Activated CD4-positive, alpha-beta T cell treated with anti-CD3 and anti-CD28 coated beads, Interleukin-2, amount 10 ng/mL, durations not matched to agents 7 days and 5 days (primary cell): ENCODE measurements at regions not wholly inside any gene's neighbourhood (a gene's known extent, or its start where the extent isn't known, plus 50 kb on each side); places are given as distances from the start of the nearest gene placed in this dataset.
"Not testable (repeated sequence)": the region's sequence is repeated elsewhere in the genome, so short reads cannot be mapped to it uniquely, and the experiment has no call there.

Experiments
- CTCF ChIA-PET: fragments of 350-600 bp; sonication (Branson Sonifier 250); formaldehyde crosslinking; loops from one replicate; lab custom pipeline; 2021; ENCODE audit warnings: antibody characterized with exemption; lab: Charles Lee
- POLR2A ChIA-PET: fragments of 350-600 bp; sonication (Branson Sonifier 250); formaldehyde crosslinking; loops from one replicate; lab custom pipeline; 2021; ENCODE audit warnings: antibody characterized with exemption; lab: Charles Lee
- DNase-seq: peaks from one replicate; pipeline ENCODE4 v3.0.0-alpha.2; 2020
- H3K27ac Mint-ChIP-seq: one replicate; pipeline ENCODE4 v1.8.0; 2021; ENCODE audit warnings: mild to moderate bottlenecking, moderate library complexity, mixed read lengths
- H3K27me3 Mint-ChIP-seq: one replicate; pipeline ENCODE4 v1.8.0; 2021; ENCODE audit warnings: mixed read lengths
- H3K36me3 Mint-ChIP-seq: one replicate; pipeline ENCODE4 v1.8.0; 2021; ENCODE audit warnings: low read depth, mixed read lengths
- H3K4me1 Mint-ChIP-seq: one replicate; pipeline ENCODE4 v1.8.0; 2021; ENCODE audit warnings: mixed read lengths
- H3K4me3 Mint-ChIP-seq: one replicate; pipeline ENCODE4 v1.8.0; 2021; ENCODE audit warnings: mild to moderate bottlenecking, moderate library complexity, mixed read lengths
- H3K9me3 Mint-ChIP-seq: one replicate; pipeline ENCODE4 v1.8.0; 2021; ENCODE audit warnings: mixed read lengths

DNA sequence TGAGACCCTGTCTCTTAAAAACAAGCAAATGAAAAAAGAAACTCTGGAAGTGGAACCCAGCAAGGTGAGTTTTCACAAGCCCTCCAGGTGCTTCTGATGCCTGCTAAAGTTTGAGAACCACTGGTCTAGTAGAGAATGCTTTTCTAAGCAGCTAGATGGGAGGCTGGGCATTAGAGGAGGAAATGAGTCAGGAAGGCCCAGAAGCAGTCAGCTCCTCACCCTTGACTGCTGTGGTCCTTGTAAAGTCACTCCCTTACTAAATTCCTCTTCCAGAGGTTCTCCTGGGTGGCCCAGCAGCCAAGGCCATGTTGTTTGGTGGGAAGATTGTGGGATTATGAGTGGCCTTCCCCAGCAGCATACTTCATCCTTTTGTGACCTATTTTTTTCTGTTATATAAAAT is 52.0 kb upstream of the FYN start:
- no peak overlapping the region for H3K27ac Mint-ChIP-seq
- POLR2A ChIA-PET: no interaction called here
- no peak for DNase-seq

GRCh38 chr6:111926731-111927302 is 53.6 kb upstream of the FYN start:
- H3K27me3 Mint-ChIP-seq: no peaks in the 10 kb centered on the region
- ChIA-PET POLR2A (no interaction called here), CTCF (interaction anchor here (1.0 to 1.7 kb wide), 4 partner anchors 8 to 12 kb away, joined by 3 to 5 read pairs (median 4); no protein-coding TSS in a partner anchor)
- DNase-seq: no peak
- H3K9me3 Mint-ChIP-seq: peaks cover 4% of the 10 kb centered on the region
- H3K36me3 Mint-ChIP-seq: peaks cover 4% of the 10 kb centered on the region
- peaks cover 9% of the 10 kb centered on the region for H3K4me1 Mint-ChIP-seq
- no peak overlapping the region for H3K27ac Mint-ChIP-seq
- no peak overlapping the region for H3K4me3 Mint-ChIP-seq

More for the DNA sequence above, 52.0 kb upstream of the FYN start:
- Mint-ChIP-seq H3K9me3 (no peaks in the 10 kb centered on the region), H3K27me3 (no peaks in the 10 kb centered on the region), H3K36me3 (no peaks in the 10 kb centered on the region), H3K4me1 (peaks cover 9% of the 10 kb centered on the region), H3K4me3 (no peak overlapping the region)
- CTCF ChIA-PET: interaction anchor here (0.6 to 1.7 kb wide), 6 partner anchors 10 to 215 kb away, joined by 3 to 5 read pairs (median 3); no protein-coding TSS in a partner anchor

GRCh38 chr6:111927321-111927720 is 54.1 kb upstream of the FYN start:
- peaks cover 4% of the 10 kb centered on the region for H3K27me3 Mint-ChIP-seq
- peaks cover 9% of the 10 kb centered on the region for H3K36me3 Mint-ChIP-seq
- peaks cover 9% of the 10 kb centered on the region for H3K9me3 Mint-ChIP-seq
- no peak overlapping the region for H3K4me3 Mint-ChIP-seq
- H3K4me1 Mint-ChIP-seq: peaks cover 9% of the 10 kb centered on the region
- CTCF ChIA-PET: interaction anchor here (0.6 to 1.4 kb wide), 4 partner anchors 9 to 1011 kb away, joined by 3 to 4 read pairs (median 3); no protein-coding TSS in a partner anchor
- H3K27ac Mint-ChIP-seq: no peak overlapping the region
- DNase-seq: no peak
- POLR2A ChIA-PET: no interaction called here

DNA sequence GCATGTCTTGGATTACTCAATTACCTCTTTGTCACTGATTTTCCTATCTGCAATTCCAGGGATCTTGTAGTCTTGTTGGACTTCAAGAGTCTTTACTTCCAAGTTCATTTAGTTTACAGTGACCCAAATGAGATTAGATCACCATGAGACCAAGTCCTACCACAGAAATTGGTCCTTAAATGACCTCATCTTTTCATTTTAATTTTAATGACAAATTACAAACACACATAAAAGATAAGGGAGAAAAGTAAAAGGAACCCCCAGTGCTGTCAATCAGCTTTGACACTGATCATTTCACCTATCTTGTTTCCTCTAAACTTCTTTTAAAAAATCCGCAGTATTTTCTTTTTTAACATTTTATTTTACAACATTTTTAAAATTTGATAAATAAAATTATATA is 54.9 kb upstream of the FYN start:
- ChIA-PET CTCF (interaction anchor here (0.8 kb wide), 1 partner anchor 218 kb away, joined by 3 read pairs; no protein-coding TSS in a partner anchor), POLR2A (no interaction called here)
- H3K4me1 Mint-ChIP-seq: peaks cover 3% of the 10 kb centered on the region
- DNase-seq: no peak
- peaks cover 14% of the 10 kb centered on the region for H3K9me3 Mint-ChIP-seq
- peaks cover 5% of the 10 kb centered on the region for H3K27me3 Mint-ChIP-seq
- H3K27ac Mint-ChIP-seq: no peak overlapping the region
- H3K36me3 Mint-ChIP-seq: peaks cover 10% of the 10 kb centered on the region
- no peak overlapping the region for H3K4me3 Mint-ChIP-seq

GRCh38 chr6:111934611-111935010 is 61.4 kb upstream of the FYN start:
- H3K4me3 Mint-ChIP-seq, H3K27ac Mint-ChIP-seq, POLR2A ChIA-PET, DNase-seq, H3K4me1 Mint-ChIP-seq, H3K27me3 Mint-ChIP-seq: not testable (repeated sequence)
- Mint-ChIP-seq H3K9me3 (peaks cover 17% of the 10 kb centered on the region), H3K36me3 (peaks cover 10% of the 10 kb centered on the region)
- CTCF ChIA-PET: interaction anchor here (0.6 to 1.6 kb wide), 4 partner anchors 9 to 133 kb away, joined by 3 to 5 read pairs (median 4); no protein-coding TSS in a partner anchor

DNA sequence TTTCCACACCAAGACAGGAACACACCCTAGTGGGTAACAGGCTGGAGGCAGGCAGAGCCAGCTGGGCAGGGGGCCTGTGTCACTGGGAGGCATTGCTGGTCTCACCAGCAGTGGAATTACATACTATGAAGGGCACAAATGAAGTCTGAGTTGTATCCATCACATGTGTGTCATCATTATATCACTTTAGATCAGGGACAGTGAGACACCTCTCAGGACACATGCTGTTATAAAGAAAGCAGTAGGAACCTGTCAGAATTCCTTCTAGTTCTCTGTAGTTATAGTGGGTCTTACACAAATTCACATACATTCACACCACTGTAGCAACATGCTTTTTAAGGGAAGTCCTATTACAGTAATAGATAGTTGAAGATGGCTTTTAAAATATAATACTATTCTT is 63.5 kb upstream of the FYN start:
- Mint-ChIP-seq H3K36me3 (peaks cover 7% of the 10 kb centered on the region), H3K27me3 (peaks cover 5% of the 10 kb centered on the region), H3K4me1 (no peaks in the 10 kb centered on the region), H3K9me3 (peaks cover 15% of the 10 kb centered on the region), H3K4me3 (no peak overlapping the region), H3K27ac (no peak overlapping the region)
- CTCF ChIA-PET: interaction anchor here (0.7 to 1.7 kb wide), 2 partner anchors 11 to 41 kb away, joined by 3 to 4 read pairs; no protein-coding TSS in a partner anchor
- POLR2A ChIA-PET: no interaction called here
- DNase-seq: no peak

DNA sequence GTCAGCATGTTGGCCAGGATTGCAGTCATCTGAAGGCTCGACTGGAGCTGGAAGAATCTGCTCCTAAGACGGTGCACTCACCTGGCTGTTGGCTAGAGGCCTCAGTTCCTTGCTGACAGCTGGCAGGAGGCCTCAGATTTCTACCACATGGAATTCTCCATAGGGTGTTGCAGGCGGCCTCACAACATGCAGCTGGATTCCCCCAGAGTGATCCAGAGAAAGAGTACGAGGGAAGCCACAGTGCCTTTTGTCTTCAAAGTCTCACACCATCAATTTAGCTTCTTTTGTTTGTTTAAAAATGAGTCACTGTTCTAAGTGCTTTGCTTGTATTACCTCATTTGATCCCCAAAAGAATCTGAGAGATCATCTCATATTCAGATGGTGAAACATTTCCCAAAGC is 65.5 kb upstream of the FYN start:
- no peak overlapping the region for H3K27ac Mint-ChIP-seq
- POLR2A ChIA-PET: no interaction called here
- H3K27me3 Mint-ChIP-seq: no peaks in the 10 kb centered on the region
- no peak for DNase-seq
- H3K9me3 Mint-ChIP-seq: peaks cover 13% of the 10 kb centered on the region
- no peak overlapping the region for H3K4me3 Mint-ChIP-seq
- no peaks in the 10 kb centered on the region for H3K4me1 Mint-ChIP-seq
- CTCF ChIA-PET: interaction anchor here (0.8 to 1.7 kb wide), 4 partner anchors 12 to 91 kb away, joined by 3 to 4 read pairs (median 4); no protein-coding TSS in a partner anchor
- no peaks in the 10 kb centered on the region for H3K36me3 Mint-ChIP-seq

- ChIA-PET CTCF (interaction anchor here (0.6 to 1.0 kb wide), 2 partner anchors 9 to 30 kb away, joined by 3 read pairs; no protein-coding TSS in a partner anchor), POLR2A (no interaction called here)
- Mint-ChIP-seq H3K27ac (no peak overlapping the region), H3K36me3 (no peaks in the 10 kb centered on the region), H3K4me3 (no peak overlapping the region), H3K9me3 (peaks cover 19% of the 10 kb centered on the region), H3K27me3 (no peaks in the 10 kb centered on the region), H3K4me1 (no peaks in the 10 kb centered on the region)
- no peak for DNase-seq
Measured at GRCh38 chr6:111939902-111940301, 66.7 kb upstream of the FYN start.

DNA sequence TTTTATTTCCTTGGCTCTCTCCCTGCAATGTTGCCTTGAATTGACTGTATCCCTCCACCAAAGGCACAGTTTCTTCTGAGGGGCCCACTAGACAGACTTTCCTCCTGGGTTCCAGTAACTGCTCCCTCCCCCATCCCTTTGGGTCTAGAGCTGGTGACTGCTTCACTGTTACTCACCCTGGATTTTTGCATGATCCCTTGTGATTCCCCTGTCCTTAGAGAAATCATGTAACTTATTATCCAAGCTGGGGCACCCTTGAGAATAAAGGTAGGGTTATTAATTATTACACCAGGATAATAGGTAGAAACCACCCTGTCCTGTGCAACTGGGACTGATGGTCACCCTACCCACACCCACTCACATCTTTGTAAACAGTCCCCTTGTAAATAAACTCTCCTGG is 67.5 kb upstream of the FYN start:
- Mint-ChIP-seq H3K4me3 (no peak overlapping the region), H3K27ac (no peak overlapping the region), H3K36me3 (no peaks in the 10 kb centered on the region), H3K27me3 (no peaks in the 10 kb centered on the region), H3K9me3 (peaks cover 17% of the 10 kb centered on the region), H3K4me1 (no peaks in the 10 kb centered on the region)
- ChIA-PET CTCF (interaction anchor here (0.6 kb wide), 1 partner anchor 29 kb away, joined by 3 read pairs; no protein-coding TSS in a partner anchor), POLR2A (interaction anchor here (0.6 kb wide), 1 partner anchor 996 kb away, joined by 3 read pairs; no protein-coding TSS in a partner anchor)
- no peak for DNase-seq

DNA sequence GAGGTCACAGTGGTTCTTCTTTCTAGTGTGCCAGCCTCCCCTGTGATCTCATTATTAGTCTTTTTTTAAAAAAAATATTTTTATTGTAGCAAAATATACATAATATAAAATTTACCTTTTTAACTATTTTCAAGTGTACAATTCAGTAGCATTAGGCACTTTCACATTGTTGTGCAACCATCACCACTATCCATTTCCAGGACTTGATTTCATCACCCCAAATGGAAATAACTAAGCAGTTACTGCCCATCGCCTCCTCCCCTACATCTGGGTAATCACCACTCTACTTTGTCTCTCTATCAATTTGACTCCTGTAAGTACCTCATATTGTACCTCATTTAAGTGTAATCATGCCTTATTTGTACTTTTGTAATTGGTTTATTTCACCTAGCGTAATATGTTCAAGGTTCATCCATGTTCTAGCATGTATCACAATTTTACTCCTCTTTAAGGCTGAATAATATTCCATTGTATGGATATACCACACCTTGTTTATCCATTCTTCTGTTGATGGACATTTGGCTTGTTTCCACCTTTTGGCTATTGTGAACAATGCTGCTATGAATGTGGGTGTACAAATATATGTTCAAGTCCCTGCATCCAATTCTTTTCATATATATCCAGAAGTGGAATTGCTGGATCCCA is 68.6 kb upstream of the FYN start:
- DNase-seq: no peak
- no peak overlapping the region for H3K27ac Mint-ChIP-seq
- H3K36me3 Mint-ChIP-seq: no peaks in the 10 kb centered on the region
- H3K4me3 Mint-ChIP-seq: no peak overlapping the region
- H3K27me3 Mint-ChIP-seq: no peaks in the 10 kb centered on the region
- ChIA-PET POLR2A (no interaction called here), CTCF (no interaction called here)
- no peaks in the 10 kb centered on the region for H3K4me1 Mint-ChIP-seq
- peaks cover 16% of the 10 kb centered on the region for H3K9me3 Mint-ChIP-seq

DNA sequence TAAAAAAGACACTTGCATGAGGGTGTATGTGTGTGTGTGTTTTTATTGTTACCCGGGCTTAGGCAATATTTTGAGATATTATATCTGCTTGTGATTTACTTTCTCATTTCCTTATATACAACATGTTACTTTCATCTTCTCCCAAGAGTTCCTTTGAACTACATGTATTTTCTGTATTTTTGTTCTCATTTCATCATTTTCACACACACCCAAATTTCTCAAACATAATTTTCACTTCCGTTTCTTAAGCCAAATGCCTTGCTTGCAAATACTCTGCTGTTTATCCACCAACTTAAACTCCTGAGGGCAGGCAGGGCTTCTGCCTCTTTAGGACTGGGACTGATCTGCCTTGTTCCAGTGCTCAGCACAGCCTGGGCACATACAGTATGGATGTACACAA is 69.3 kb upstream of the FYN start:
- Mint-ChIP-seq H3K4me3 (no peak overlapping the region), H3K9me3 (peaks cover 16% of the 10 kb centered on the region), H3K36me3 (no peaks in the 10 kb centered on the region), H3K4me1 (no peaks in the 10 kb centered on the region), H3K27me3 (no peaks in the 10 kb centered on the region), H3K27ac (no peak overlapping the region)
- no peak for DNase-seq
- ChIA-PET CTCF (interaction anchor here (0.5 to 1.1 kb wide), 2 partner anchors 10 to 556 kb away, joined by 3 read pairs; no protein-coding TSS in a partner anchor), POLR2A (no interaction called here)

- ChIA-PET POLR2A (no interaction called here), CTCF (interaction anchor here (0.9 to 1.1 kb wide), 2 partner anchors 11 to 26 kb away, joined by 3 read pairs; no protein-coding TSS in a partner anchor)
Measured at GRCh38 chr6:111943266-111943665, 70.0 kb upstream of the FYN start.

DNA sequence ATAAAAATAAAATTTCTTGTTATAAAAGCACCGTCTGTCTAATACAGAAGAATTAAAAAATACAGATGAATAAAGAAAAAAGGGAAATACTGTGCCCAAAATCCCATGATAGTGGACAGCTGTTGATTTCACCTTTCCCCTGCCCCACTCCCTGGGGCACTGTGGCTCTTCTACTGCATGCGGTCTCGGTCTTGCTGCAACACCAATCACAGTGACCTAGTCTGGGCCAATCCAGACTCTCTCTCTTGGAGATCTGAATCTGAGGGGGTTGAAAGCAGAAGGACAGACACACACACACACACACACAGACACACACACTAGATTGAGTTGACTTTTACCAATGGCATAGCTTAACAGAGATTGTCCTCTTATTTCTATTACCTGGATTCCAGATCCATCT is 70.5 kb upstream of the FYN start:
- peaks cover under 1% of the 10 kb centered on the region for H3K27me3 Mint-ChIP-seq
- H3K4me3 Mint-ChIP-seq: no peak overlapping the region
- H3K9me3 Mint-ChIP-seq: peaks cover 16% of the 10 kb centered on the region
- ChIA-PET CTCF (interaction anchor here (0.9 to 1.2 kb wide), 2 partner anchors 14 to 26 kb away, joined by 3 read pairs; no protein-coding TSS in a partner anchor), POLR2A (no interaction called here)
- no peaks in the 10 kb centered on the region for H3K36me3 Mint-ChIP-seq
- no peak overlapping the region for H3K27ac Mint-ChIP-seq
- H3K4me1 Mint-ChIP-seq: no peaks in the 10 kb centered on the region
- no peak for DNase-seq

More at GRCh38 chr6:111943266-111943665, 70.0 kb upstream of the FYN start:
- no peak overlapping the region for H3K4me3 Mint-ChIP-seq
- H3K27me3 Mint-ChIP-seq: no peaks in the 10 kb centered on the region
- peaks cover 16% of the 10 kb centered on the region for H3K9me3 Mint-ChIP-seq
- no peaks in the 10 kb centered on the region for H3K4me1 Mint-ChIP-seq
- H3K36me3 Mint-ChIP-seq: no peaks in the 10 kb centered on the region
- DNase-seq: no peak
- H3K27ac Mint-ChIP-seq: no peak overlapping the region
